Kidney (tissue), 13 donors: ENCODE measurements at regions not wholly inside any gene's neighbourhood (a gene's known extent, or its start where the extent isn't known, plus 50 kb on each side); places are given as distances from the start of the nearest gene placed in this dataset.

Experiments
- DNase-seq, 5 donors: peaks; one replicate each; pipeline ENCODE4 v3.0.0-alpha.2; 2013 to 2020
- FAIRE-seq: peaks from 2 replicates; lab custom pipeline; 2012; peaks lifted over from hg19 to GRCh38; lab: Jason Lieb, UNC
- H3K27ac ChIP-seq, 2 donors: one replicate each; pipeline ENCODE4 v1.7.0; 2013; ENCODE audit warnings: low read depth in 2 of 2, low read length in 2 of 2, inconsistent platforms in 1 of 2
- H3K27me3 ChIP-seq: one replicate; pipeline ENCODE4 v1.7.1; 2013; ENCODE audit warnings: low read length, inconsistent platforms; ENCODE audit not compliant: control insufficient read depth, insufficient read depth
- H3K36me3 ChIP-seq, 3 donors: one replicate each; pipeline versions ENCODE4 v1.7.0 to v1.7.1; 2013; ENCODE audit warnings: low read length in 3 of 3, control low read depth in 1 of 3, inconsistent platforms in 1 of 3; ENCODE audit not compliant: insufficient read depth in 3 of 3, control insufficient read depth in 2 of 3
- H3K4me1 ChIP-seq, 3 donors: one replicate each; pipeline versions ENCODE4 v1.7.0 to v1.7.1; 2013; ENCODE audit warnings: low read length in 3 of 3, inconsistent platforms in 1 of 3, low read depth in 1 of 3; ENCODE audit not compliant: control insufficient read depth in 2 of 3, insufficient read depth in 2 of 3
- H3K4me3 ChIP-seq, 3 donors: one replicate each; pipeline versions ENCODE4 v1.7.0 to v1.8.1; 2013; ENCODE audit warnings: low read length in 3 of 3, control low read depth in 1 of 3, inconsistent platforms in 1 of 3
- H3K9ac ChIP-seq, 3 donors: one replicate each; pipeline versions ENCODE4 v1.7.0 to v1.7.1; 2013; ENCODE audit warnings: low read length in 3 of 3, control low read depth in 1 of 3, inconsistent platforms in 1 of 3
- H3K9me3 ChIP-seq, 3 donors: one replicate each; pipeline versions ENCODE4 v1.7.0 to v1.7.1; 2013; ENCODE audit warnings: low read length in 3 of 3, control low read depth in 1 of 3, inconsistent platforms in 1 of 3; ENCODE audit not compliant: control insufficient read depth in 2 of 3, insufficient read depth in 1 of 3
- intact Hi-C: fragments of 100-400 bp; cut with DNase I; formaldehyde crosslinking; loops from one replicate; pipeline ENCODE4 v1.11.1; 2022
- TF ChIP-seq, protein P1 (sequence below): IDR thresholded peaks from 3 replicates; pipeline ENCODE4 v1.5.1; 2012; ENCODE audit warnings: mild to moderate bottlenecking, moderate library complexity, borderline replicate concordance; ENCODE audit not compliant: insufficient read depth; ENCODE audit errors: extremely low read depth
- donor health status: control.
- donor health status: control.
- donor health status: control.
- donor health status: control.
- donor health status: control.
- donor health status: DM: yes; HTN: yes; CAD: no.
- donor health status: Normal renal cell carcinoma (clear cell type).

DNA sequence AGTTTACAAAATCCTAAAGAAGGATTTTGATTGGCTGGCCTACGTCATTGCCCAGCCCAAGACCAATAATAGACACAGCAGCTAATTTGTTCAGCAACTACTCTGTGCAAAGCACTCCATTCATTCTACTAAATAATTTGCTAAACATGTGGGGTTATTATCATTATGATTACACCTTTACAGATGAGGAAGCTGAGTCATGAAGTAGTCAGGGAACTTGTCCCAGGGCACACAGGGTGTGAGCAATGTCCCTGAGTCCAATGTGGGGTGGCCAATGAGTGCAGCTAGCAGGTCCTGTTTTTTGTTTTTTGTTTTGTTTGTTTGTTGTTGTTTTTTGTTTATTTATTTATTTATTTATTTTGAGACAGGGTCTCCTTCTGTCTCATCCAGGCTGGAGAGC, 183.6 kb downstream of the ABHD5 start:
- no peaks in the 10 kb centered on the region for H3K9me3 ChIP-seq
- H3K27me3 ChIP-seq: no peaks in the 10 kb centered on the region
- no peaks in the 10 kb centered on the region for H3K4me1 ChIP-seq
- TF ChIP-seq, protein P1, sequence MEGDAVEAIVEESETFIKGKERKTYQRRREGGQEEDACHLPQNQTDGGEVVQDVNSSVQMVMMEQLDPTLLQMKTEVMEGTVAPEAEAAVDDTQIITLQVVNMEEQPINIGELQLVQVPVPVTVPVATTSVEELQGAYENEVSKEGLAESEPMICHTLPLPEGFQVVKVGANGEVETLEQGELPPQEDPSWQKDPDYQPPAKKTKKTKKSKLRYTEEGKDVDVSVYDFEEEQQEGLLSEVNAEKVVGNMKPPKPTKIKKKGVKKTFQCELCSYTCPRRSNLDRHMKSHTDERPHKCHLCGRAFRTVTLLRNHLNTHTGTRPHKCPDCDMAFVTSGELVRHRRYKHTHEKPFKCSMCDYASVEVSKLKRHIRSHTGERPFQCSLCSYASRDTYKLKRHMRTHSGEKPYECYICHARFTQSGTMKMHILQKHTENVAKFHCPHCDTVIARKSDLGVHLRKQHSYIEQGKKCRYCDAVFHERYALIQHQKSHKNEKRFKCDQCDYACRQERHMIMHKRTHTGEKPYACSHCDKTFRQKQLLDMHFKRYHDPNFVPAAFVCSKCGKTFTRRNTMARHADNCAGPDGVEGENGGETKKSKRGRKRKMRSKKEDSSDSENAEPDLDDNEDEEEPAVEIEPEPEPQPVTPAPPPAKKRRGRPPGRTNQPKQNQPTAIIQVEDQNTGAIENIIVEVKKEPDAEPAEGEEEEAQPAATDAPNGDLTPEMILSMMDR: no peak
- no peak overlapping the region for H3K4me3 ChIP-seq
- H3K9ac ChIP-seq: no peak overlapping the region
- intact Hi-C loops: no loop called here
- H3K36me3 ChIP-seq: no peaks in the 10 kb centered on the region
- FAIRE-seq (no peak), DNase-seq (no peak)
- no peak overlapping the region for H3K27ac ChIP-seq

GRCh38 chr3:43874731-43875130, 184.0 kb downstream of the ABHD5 start:
- FAIRE-seq (no peak), DNase-seq (peak in 1 of 5 donors; percentile 9)
- H3K27ac ChIP-seq: no peak overlapping the region
- H3K4me1 ChIP-seq: no peaks in the 10 kb centered on the region
- no peak overlapping the region for H3K9ac ChIP-seq
- intact Hi-C loops: no loop called here
- TF ChIP-seq, protein P1: no peak
- no peak overlapping the region for H3K4me3 ChIP-seq
- no peaks in the 10 kb centered on the region for H3K27me3 ChIP-seq
- H3K36me3 ChIP-seq: no peaks in the 10 kb centered on the region
- no peaks in the 10 kb centered on the region for H3K9me3 ChIP-seq

GRCh38 chr3:43876648-43877047, 185.9 kb downstream of the ABHD5 start:
- Histone ChIP-seq H3K4me1 (no peaks in the 10 kb centered on the region), H3K9ac (no peak overlapping the region), H3K36me3 (no peaks in the 10 kb centered on the region), H3K27me3 (no peaks in the 10 kb centered on the region), H3K4me3 (no peak overlapping the region), H3K9me3 (no peaks in the 10 kb centered on the region), H3K27ac (no peak overlapping the region)
- TF ChIP-seq, protein P1: no peak
- FAIRE-seq (no peak), DNase-seq (no peak)
- intact Hi-C loops: no loop called here

DNA sequence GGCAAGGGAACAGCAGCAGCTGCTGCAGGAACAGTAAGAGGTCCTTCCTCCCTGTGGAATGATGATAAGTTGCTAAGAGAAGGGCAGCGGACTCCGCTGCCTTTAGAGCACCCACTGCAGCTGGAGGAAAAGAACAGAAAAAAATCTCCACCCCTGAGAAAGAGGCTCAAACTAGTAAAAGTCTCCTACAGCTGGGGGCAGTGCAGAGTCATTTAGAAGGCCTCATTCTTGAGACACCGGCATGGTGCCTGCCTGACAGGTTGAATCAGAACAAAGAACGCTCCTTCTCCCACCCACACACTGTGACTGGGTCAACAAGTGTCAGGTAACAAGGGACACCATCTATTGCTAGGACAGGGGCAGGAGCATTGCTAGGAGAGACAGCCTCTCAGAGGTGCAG, 188.4 kb downstream of the ABHD5 start:
- Histone ChIP-seq H3K4me3 (no peak overlapping the region), H3K27ac (no peak overlapping the region), H3K27me3 (no peaks in the 10 kb centered on the region), H3K9me3 (no peaks in the 10 kb centered on the region), H3K36me3 (no peaks in the 10 kb centered on the region), H3K4me1 (no peaks in the 10 kb centered on the region), H3K9ac (no peak overlapping the region)
- TF ChIP-seq, protein P1: peak; percentile 28
- FAIRE-seq (no peak), DNase-seq (peak in 4 of 5 donors; percentile 65 to 79 (median 74))
- intact Hi-C loops: no loop called here
